CD4-positive, alpha-beta T cell treated with Interleukin-1 beta for 1 hour (primary cell): ENCODE measurements at regions not wholly inside any gene's neighbourhood (a gene's known extent, or its start where the extent isn't known, plus 50 kb on each side); places are given as distances from the start of the nearest gene placed in this dataset.

Experiments used
- DNase-seq, 2 donors: peaks; one replicate each; pipeline ENCODE4 v3.0.0-alpha.2; 2020 to 2022

DNA sequence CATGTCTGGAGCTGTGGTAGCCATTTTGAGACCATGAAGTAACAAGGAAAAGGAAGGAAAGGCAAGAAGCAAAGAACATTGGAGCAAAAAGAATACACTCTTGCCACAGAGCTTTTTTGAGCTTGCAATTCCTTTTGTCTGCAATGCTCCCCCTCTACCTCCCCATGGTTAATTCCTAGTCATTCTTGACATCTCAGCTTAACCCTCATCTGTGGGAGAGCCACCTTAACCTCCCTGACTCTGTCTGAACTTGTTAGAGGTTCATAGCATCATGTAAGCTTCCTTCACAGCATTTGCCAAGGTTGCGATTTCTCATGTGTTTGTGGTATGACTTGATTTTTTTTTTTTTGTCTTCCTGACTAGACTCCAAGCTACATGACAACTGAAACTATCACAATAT, 564.1 kb upstream of the PLXNA2 start:
- DNase-seq: no peak

DNA sequence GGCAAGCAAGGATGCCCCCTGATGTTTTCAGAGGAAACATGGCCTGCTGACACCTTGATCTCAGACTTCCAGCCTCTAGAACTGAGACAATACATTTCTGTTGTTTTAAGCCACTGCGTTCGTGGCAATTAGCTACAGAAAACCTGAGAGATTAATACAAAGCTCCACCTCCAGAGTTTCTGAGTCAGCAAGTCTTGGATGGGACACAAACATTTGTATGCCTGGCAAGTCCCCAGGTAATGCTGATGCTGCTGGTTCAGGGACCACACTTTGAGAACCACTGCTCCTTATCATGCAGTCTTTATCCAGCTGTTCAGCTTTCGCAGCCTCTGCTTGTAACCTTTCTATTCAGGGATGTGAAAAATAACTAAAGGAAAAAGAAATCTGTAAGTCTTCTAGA, 565.7 kb upstream of the PLXNA2 start:
- no peak for DNase-seq

DNA sequence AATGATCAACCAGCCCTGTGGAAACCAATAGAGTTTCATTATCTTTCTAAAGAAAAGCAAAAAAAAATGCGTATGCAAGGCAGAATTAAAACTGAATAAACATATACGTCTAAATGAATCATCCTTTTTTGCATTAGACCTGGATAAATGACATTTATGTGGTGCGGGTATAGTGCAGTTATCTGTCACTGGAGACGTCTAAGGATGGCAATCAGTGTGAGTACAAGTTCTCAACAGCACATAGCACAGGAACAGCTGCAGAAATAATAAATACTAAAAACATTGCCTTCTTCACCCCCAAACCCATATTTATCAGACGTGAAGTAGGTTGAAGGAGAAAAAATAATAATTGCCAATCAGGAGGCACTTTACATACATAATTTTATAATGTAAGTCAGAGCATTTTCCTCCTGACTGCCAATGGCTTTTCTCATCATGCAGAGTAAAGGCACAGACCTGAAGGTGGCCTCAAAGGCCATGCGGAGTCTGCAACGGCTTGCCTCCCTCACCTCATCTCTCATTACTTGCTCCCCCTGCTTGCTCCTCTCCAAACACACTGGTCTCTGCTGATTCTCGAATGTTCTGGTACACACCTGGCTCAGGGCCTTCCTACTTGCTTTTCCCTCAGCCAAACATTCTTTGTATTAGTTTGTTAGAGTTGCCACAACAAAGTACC, 574.7 kb upstream of the PLXNA2 start:
- no peak for DNase-seq

DNA sequence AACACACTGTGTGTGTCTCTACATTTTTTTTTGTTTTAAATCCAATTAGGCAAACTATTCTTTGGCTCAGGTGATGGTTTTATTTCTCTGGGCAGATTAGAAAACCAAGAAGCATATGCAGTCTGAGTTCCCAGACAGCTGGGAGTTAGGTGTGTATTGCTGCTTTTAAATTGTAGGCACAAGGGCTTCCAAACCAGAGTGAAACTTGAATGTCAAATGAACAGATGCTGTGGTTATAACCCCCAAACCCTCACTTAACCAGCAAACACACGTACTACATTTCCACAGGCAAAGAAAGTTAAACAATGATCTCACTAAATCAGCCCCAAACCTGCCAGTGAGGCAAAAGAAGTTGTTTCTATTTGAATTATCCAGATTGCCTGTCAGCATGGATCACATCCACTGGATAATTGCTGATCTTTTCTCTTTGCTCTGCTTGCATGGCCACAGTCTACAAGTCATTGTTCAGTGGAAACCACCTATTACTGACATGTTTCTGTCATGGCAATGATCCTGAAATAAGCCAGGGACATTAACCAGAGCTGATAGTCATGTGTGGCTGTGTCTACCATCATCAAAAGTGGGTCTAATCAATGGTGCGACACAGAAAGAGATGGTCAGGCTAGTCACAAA, 576.5 kb upstream of the PLXNA2 start:
- DNase-seq: no peak

DNA sequence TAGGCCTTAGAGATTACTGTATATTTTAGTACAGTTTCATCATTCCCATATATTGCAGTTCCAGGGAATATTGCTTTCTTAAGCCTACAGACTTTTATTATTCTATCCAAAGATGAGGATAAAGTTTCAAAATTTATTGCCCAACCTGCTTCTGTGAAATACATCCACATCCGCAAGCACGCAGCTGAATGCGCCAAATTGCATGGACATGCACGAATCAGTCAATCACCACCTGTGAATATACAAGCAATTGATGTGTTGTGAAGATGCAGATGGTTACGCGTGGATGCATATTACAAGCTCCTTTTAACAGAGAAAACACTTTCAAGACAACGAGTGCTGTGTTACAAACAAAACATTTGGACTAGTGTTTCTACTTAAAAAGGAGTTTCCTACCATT, 577.8 kb upstream of the PLXNA2 start:
- DNase-seq: no peak

DNA sequence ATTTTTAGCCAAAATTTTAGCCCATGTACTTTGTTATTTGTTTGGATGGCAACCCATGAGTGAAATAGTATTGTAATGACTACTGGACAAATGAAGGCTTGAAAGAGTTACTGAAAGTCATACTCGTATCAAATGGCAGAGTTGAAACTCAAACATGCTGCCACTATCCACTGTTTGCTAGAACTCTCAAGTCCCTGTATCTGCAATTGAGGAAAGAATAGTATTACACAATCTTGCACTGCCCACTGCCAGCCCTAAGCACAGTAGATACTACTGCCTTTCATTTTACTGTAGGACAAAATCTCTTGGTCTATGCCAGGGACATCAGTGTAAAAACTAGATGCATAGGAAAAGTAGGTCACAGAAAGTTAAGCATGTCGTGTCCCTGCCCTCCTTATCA, 581.1 kb upstream of the PLXNA2 start:
- DNase-seq: no peak

DNA sequence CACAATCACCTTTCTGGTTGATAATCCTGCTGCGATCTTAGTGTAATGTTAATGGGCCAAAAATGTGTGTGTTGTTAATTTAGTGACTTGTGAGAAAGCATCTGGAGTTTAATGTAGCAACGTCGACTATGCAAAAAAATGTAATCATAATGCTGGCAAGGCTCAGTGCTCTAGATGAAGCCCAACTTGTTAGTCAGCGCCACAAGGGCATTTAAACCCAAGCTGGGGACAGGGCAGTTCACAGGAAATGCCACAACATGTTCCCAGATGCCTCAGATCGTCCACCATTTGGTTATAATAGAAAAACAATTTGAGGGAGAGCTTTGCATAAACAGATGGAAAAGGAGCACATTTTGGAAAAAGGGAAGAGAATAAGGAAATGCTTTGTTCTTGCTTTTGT, 585.4 kb upstream of the PLXNA2 start:
- DNase-seq: no peak

DNA sequence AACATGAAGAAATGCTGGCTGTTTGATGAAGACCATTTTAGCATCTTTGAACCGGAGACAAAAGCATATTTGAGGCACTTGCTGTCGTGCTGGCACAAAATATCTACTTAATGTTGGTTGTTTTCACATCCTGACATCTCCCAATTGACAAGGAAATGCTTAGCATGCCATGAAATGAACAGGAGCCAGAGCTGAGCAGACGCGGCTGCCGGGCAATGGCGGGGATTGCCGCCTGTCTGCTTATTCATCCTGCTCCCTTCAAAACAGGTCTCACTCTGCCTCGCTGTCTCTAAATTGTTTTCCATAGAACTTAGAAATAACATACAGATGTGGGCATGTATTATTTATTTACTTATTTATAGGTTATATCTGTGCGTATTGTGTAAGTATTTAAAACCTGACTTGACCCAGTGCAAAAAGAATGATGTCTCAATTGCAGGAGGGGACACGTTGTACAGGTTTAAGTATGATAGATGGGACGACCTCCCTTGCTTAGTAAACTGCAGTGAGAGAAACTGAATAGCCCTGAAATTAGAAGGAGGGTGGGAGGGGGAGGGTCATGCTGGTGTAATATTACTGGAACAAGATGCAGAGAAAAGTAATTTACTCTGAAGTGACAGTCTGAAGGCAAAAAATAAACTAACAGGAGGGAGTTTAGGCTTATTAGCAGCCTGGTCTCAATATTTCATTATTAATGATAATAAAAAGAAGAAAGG, 590.4 kb upstream of the PLXNA2 start:
- no peak for DNase-seq

DNA sequence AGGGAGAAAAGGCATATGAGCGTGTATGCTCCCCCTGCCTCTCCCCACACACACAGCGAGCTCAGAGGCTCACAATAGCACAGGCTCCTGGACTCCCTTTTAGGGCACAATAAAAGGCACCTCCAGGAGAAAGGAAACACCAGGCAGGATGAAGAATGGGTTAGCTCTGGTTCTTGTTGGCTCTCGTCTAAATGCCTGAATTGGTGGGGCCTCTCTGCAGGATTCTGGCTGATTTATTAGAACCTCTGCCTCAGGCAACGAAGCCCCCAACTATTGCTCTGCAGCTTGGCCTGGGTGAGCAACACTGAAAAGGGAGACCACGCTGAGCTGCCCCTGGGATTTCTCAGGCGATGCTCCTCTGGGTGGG, 590.9 kb upstream of the PLXNA2 start:
- no peak for DNase-seq

DNA sequence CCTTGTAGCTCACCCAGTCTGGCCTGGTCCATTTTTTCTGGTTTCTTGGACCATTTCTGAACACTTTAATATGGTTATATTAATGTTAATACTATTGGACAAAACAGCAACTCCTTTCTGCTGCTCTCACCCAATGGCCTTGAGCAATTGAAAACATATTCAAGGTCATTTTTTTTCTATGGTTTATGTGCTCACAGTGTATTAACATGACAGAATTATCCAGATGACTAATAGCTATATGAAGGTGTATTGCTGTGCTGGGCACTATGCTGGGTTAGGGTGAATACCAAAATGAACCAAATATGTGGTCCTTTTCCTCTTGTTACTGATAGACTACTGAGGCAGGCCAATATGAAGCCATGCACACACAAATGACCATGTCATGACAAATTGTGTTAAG, 591.6 kb upstream of the PLXNA2 start:
- DNase-seq: no peak

DNA sequence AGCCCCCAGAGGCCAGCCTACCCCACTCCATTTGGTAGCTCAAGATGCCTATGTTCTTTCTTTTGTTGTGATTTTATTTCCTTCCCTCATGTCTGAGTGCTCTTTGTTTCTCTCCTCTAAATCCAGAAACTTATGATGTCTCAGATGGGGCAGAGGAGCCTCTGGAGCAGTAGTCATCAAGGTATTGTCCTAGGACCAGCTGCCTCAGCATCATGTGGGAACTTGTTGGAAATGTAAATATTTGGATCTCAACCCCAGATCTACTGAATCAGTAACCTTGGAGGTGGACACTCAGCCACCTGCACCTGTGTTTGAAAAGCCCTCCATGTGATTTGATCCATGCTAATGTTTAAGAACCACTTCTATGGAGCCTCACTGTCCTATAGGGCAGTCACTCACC, 593.1 kb upstream of the PLXNA2 start:
- DNase-seq: no peak

DNA sequence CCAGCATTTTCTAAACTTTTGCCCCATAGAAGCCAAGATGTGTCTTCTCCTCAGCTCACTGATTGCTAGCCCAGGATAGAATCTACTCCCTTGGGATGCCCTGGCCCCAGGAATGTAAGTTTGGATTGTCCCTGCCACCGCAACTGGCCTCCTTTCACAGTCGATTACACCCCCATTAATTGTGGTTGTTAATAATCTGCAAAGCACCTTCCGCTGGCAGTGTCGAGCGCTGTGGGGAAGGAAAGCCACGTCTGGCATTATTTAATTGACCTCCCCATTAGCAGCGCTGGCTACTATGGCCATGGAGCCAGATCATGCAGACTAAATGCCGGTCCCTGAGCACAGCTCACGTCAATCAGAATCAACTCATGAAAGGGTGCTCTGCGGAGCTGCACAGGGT, 597.3 kb upstream of the PLXNA2 start:
- no peak for DNase-seq

DNA sequence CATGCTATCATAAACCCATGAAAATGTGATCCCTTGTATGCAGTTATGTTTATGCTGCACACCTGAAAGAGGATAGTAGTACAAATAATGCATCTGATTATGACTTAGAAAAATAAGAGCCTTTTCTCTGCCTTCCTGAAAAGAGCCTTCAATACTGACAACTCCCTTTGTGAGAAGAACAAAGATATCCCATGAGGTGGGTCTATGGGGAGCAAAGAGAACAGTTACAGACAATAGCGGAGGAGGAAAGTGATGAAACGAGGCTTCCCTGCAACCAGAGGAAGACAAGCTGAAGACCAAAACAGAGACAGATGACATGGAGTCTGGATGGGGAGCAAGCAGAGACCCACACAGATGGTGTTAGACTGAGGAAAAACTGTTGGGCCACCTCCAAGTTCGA, 598.3 kb upstream of the PLXNA2 start:
- no peak for DNase-seq

DNA sequence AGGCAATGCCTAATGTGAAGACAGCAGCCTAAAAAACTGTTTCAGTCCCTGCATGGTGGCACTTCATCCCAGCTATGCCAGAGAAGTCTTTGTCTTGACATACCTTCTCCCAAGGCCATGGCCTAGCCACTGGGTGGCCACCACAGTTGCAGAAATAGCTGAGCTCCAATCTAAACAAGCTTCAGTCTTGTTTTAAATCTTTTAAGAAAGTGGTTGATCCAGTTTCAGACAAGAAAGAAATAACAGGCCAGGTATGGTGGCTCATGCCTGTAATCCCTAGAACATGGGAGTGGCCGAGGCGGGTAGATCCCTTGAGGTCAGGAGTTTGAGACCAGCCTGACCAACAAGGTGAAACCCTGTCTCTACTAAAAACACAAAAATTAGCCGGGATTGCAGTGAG, 600.0 kb upstream of the PLXNA2 start:
- DNase-seq: no peak

DNA sequence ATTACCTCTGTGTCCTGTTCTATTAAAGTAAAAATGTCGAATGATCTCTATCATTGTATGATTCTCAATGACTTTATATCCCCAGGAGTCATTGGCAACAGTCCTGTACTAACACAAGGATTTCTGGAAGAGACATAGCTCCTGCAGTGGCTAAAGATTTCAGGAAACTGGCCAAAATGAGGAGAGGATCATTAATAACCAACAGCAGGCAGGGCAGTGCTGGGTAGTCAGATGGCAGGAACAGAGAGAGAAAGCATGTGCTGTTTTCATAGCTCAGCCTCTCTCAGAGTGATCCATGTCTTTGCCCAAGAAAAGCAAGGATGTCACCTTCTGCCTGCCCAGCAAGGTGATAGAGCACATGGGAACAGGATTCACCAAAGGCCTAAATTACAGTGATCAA, 604.7 kb upstream of the PLXNA2 start:
- DNase-seq: no peak

DNA sequence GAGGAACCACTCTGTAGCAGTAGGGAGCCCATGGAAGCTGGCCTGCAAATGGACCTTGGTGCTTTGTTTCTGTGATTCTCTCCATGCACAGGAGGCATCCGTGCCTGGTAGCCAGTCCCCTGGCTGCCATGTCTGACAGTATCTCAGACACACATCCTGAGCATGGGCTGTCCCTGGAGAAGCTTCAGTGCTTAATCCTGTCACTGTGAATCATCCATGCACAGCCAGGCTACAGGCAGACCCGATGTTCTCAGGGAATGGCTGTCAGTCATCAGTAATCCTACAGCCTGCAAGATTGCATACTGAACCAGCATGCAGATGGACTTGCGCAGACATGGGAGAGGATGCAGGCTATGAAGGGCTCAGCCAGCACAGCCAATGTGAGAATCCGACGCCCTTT, 606.3 kb upstream of the PLXNA2 start:
- DNase-seq: no peak

DNA sequence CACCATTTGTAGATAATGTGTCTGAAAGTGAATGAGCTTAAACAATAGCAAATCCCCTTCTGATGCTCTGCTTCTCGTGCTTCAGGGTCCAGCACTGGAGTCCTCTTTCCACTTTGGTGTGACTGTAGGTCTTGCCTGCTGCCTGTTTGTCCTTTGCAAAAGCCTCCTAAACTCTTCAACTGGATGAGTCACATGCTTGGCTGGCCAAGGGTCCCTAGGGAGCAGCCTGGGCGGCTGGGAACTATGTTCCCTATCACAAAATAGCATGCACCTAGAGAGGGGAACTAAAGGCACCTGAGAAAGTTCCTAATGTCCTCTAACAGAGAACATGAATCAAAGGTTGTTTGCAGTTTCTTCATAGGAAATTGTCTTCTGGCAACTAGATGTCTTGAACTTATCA, 607.2 kb upstream of the PLXNA2 start:
- no peak for DNase-seq

DNA sequence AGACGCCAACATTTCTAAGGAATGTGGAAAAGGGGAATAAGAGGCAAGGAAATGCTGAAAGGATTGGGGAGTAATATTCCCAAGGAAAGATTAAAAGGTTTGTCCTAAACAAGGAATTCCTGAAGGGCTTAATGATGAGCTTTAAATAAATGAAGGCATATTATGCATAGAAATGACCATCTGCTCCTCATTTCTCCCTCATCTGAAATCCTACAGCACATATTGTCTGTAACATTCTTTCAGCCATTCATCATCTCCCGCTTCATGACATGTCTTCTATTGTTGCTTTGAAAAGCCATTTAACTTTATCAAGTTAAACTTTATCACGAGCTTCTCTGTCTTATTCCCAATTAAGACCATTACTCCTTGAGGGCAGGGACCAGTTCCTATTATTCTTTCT, 608.7 kb upstream of the PLXNA2 start:
- DNase-seq: no peak

DNA sequence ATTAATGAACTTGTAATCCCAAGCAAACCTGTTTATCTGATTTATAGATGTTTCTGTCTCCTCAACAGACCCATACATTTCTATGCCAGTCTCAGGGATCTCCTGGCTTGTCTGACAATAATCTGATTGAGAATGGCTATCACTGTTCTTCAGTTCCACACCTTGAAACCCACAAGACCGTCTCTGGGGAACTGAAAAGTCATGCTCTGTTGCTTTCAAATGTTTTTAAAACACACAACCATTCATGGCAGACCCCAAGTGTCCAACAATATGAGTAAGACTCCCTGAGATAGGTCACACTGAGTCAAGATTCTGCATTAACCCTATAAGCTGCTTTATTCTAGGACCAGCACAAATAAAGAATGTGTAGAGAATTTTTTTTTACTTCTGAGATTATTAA, 611.2 kb upstream of the PLXNA2 start:
- DNase-seq: no peak

DNA sequence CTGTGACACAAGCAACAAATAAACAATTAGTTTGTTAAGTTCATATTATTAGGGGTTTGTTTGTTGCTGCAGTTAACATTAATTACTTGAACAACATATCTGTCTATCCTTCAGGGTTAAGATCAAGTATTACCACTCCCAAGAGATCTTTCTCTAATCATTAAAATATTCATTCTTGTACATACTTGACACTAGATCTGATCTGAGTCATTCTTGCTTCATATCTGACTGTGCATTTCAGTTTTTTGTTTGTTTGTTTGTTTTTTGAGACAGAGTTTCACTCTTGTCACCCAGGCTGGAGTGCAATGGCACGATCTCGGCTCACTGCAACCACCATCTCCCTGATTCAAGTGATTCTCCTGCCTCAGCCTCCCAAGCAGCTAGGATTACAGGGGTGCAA, 613.3 kb upstream of the PLXNA2 start:
- DNase-seq: no peak

DNA sequence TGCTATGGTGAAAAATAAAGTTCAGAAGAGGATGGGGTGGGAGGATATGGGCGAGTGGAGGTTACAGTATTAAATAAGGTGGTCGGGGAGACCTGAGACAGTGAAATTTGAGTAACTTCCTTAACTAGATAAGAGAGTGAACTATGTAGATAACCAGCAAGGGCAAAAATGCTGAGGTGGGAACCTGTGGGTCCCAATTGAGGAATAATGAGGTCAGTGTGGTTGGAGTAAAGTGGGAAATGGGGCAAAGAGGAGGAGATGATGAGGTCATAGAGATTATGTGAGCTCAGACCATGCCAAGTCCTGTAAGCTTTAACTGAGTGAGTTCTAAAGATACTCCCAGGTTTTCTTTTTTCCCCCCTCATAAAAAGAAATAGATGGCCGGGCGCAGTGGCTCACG, 614.6 kb upstream of the PLXNA2 start:
- no peak for DNase-seq

DNA sequence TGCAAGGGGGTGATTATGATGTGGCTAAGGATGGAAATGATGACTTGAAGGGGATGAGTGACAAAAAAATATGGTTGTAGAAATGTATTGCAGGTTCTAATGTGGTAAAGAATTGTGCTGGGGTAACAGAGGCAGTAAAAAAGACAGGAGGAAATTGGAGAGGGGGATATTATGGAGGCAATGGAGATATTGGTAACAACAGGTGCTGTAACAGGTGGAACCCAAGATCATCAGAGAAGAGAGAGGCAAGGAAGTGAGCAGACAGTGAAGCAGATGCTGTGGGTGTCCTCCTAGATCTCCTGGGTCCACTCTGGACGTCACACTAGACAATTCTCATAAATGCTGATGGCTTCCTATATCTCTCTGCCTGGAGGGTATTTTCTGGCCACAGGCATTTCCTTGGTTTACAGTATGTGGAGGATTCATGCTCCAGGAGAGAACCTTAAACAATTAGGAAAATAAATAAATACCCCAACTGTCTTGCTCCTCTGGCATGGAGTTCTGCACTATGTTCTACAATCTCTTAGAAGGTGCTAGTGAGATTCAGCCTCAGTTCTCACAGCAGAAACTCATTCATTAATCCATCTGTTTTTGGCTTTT, 620.3 kb upstream of the PLXNA2 start:
- no peak for DNase-seq

DNA sequence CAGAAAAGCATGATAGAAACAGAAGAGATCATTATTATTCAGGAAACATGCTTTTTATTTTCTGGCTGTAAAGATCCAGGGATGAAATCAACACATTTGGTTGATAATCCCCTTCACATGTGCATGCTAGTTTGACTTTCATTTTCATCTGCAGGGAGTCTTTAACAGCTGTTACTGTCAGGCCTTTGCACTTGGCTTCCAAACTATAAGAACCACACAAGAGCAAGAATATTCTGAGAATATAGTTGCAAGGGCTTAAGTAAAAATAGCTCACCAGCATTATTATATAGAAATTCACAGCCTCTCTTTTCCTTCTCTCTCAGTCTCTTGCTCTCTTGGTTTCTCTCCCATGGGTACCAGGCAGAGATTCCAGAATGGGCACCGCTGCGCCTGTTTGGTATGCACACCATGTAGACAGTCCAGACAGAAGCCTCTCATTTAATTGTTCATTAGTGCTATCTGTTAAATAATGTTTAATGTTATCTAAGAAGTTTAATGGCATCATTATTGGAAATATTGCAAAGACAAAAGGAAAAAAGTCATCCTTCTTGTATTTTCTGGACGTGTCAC, 622.3 kb upstream of the PLXNA2 start:
- DNase-seq: no peak

DNA sequence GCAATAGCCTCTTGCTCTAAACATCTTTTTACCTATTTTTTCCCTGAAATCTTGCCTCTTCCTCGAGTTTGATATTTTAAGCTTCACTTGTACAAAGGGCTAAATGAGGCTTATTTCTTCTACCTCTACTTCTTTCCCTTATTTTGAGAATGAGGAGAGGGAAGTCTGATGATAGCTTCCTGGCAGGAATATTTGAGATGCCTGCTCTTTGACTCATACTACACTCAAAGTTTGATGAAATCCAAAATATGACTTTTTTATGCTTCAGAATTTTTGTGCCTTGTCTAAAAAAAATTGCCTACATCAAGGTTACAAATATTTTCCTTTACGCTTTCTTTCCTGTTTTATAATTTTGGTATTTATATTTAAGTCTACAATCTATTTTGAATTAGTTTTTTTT, 624.4 kb upstream of the PLXNA2 start:
- no peak for DNase-seq
